ENCODE measurements at regions not wholly inside any gene's neighbourhood (a gene's known extent, or its start where the extent isn't known, plus 50 kb on each side); places are given as distances from the start of the nearest gene placed in this dataset.

DNA sequence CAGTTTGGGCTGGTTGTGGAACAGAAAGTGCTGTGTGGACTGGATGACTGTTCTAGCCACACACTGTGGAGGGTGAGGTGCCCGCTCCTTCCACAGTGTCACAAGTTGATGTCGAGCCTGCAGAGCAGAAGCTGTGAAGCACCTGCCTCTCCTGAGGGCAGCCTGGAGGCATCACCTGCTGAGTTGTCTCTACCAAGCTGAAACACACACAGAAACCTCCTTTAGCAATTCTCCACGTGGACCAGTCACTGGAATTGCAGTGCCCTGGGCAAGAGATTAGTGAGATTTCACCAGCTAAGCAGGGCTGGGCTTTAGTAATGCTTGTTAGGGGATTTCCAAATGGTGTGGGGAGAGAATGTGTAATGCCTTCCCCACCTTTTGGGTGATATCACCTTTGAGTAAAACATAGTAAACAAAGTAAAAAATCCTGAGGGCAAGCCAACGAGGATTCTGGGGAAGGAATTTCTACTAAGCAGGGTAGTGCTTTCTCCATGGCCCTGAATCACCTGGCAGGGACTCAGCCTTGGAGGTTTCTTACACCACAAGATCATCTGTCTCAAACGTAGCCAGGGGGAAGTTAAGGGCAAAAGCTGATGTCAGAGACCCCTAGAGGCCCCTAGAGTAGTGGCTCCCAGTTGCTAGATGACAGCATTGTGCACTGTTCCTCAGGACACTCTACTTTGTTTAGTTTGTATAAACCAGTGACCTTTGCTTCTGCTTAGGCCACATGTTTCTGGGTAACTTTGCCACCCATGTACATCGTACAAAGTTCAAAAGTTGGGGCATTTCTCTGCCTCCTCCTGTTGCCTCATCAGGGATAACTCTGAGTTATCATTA, 233.1 kb upstream of the IGFBP3 start:
- Histone ChIP-seq H3K36me3 (no peaks in the 10 kb centered on the region), H3K27me3 (no peaks in the 10 kb centered on the region), H3K4me3 (no peak overlapping the region), H3K9me3 (no peaks in the 10 kb centered on the region), H3K4me1 (no peaks in the 10 kb centered on the region), H3K27ac (no peak overlapping the region)
- TF ChIP-seq, protein P1, sequence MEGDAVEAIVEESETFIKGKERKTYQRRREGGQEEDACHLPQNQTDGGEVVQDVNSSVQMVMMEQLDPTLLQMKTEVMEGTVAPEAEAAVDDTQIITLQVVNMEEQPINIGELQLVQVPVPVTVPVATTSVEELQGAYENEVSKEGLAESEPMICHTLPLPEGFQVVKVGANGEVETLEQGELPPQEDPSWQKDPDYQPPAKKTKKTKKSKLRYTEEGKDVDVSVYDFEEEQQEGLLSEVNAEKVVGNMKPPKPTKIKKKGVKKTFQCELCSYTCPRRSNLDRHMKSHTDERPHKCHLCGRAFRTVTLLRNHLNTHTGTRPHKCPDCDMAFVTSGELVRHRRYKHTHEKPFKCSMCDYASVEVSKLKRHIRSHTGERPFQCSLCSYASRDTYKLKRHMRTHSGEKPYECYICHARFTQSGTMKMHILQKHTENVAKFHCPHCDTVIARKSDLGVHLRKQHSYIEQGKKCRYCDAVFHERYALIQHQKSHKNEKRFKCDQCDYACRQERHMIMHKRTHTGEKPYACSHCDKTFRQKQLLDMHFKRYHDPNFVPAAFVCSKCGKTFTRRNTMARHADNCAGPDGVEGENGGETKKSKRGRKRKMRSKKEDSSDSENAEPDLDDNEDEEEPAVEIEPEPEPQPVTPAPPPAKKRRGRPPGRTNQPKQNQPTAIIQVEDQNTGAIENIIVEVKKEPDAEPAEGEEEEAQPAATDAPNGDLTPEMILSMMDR (IDR thresholded peaks at IDR 0.05) = no peak
- TF ChIP-seq POLR2A (IDR thresholded peaks at IDR 0.05) (no peak), POLR2AphosphoS5 (IDR thresholded peaks at IDR 0.05; ENCODE audit: insufficient read depth in 1 of 2, low read depth in 1 of 2) (no peak)
- intact Hi-C loops (cut with DNase I) = no loop called here
- no peak for DNase-seq (ENCODE audit: extremely low spot score in 2 of 2)

DNA sequence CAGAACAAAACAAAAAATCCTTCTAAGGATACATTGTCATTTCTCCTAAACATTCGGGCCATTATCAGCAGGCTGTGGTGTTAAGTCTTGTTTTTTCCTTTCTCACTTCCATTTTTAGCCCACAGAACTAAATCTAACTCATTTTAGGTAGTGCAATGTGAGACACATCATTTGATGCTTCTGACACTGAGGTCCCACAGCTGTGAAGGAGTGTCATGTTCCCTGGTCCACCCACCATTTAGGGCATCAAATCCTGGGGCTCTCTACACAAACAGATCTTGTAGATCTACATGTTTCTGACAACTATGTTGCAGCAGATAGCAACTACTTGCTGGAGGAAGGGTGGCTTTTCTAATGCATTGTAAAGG, 232.5 kb upstream of the IGFBP3 start:
- H3K27ac ChIP-seq = no peak overlapping the region
- H3K9me3 ChIP-seq = no peaks in the 10 kb centered on the region
- H3K4me3 ChIP-seq = no peak overlapping the region
- no peaks in the 10 kb centered on the region for H3K4me1 ChIP-seq
- no peaks in the 10 kb centered on the region for H3K27me3 ChIP-seq
- DNase-seq (ENCODE audit: extremely low spot score in 2 of 2) = no peak
- intact Hi-C loops (cut with DNase I) = no loop called here
- TF ChIP-seq, protein P1 (IDR thresholded peaks at IDR 0.05) = no peak
- no peak for TF ChIP-seq POLR2AphosphoS5 (IDR thresholded peaks at IDR 0.05; ENCODE audit: insufficient read depth in 1 of 2, low read depth in 1 of 2)
- TF ChIP-seq POLR2A (IDR thresholded peaks at IDR 0.05) = no peak
- H3K36me3 ChIP-seq = no peaks in the 10 kb centered on the region

DNA sequence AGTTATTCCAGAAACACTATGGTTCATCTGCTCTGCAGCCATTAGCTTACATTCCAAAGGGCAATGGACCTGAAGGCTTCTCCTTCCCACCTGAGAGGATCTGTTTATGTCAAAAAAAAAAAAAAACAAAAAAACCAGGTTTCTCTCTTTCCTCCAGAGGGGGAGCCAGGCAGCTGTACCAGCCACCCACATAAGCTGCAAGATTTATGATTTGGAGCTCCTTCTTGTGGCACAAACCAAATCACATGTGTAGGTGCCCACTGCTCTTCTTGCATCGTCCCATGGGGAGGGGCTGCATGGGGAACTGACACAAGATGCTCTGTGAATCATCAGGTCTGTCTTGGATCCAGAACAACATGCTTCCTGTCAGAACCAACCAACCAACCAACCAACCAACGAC, 231.6 kb upstream of the IGFBP3 start:
- DNase-seq (ENCODE audit: extremely low spot score in 2 of 2) = no peak
- no peak overlapping the region for H3K4me3 ChIP-seq
- no peaks in the 10 kb centered on the region for H3K4me1 ChIP-seq
- no peaks in the 10 kb centered on the region for H3K9me3 ChIP-seq
- no peaks in the 10 kb centered on the region for H3K36me3 ChIP-seq
- intact Hi-C loops (cut with DNase I) = no loop called here
- no peak for TF ChIP-seq POLR2A (IDR thresholded peaks at IDR 0.05)
- TF ChIP-seq, protein P1 (IDR thresholded peaks at IDR 0.05) = no peak
- TF ChIP-seq POLR2AphosphoS5 (IDR thresholded peaks at IDR 0.05; ENCODE audit: insufficient read depth in 1 of 2, low read depth in 1 of 2) = no peak
- H3K27me3 ChIP-seq = no peaks in the 10 kb centered on the region
- no peak overlapping the region for H3K27ac ChIP-seq

DNA sequence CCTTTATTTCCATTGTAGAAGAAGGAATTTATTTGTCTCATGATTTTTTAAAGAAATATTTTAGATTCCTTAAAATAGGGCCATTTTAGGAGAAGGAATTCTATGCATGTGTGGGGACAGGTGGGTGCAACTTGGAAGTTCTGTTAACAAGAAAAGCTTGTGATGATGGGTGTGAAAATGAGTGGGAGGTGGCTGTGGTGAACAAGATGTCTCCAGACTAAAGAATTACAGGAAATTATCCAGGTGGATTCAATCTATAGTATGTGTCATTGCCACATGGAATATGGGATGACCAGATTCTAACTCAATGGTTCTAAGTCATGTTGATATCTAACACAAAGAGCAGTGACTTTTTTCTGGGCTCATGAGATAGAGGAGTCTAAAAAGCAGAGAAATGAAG, 229.6 kb upstream of the IGFBP3 start:
- H3K27ac ChIP-seq = no peak overlapping the region
- no peaks in the 10 kb centered on the region for H3K9me3 ChIP-seq
- no peak overlapping the region for H3K4me3 ChIP-seq
- intact Hi-C loops (cut with DNase I) = no loop called here
- H3K27me3 ChIP-seq = no peaks in the 10 kb centered on the region
- no peaks in the 10 kb centered on the region for H3K36me3 ChIP-seq
- TF ChIP-seq POLR2AphosphoS5 (IDR thresholded peaks at IDR 0.05; ENCODE audit: insufficient read depth in 1 of 2, low read depth in 1 of 2) (no peak), POLR2A (IDR thresholded peaks at IDR 0.05) (no peak)
- TF ChIP-seq, protein P1 (IDR thresholded peaks at IDR 0.05) = no peak
- no peaks in the 10 kb centered on the region for H3K4me1 ChIP-seq
- DNase-seq (ENCODE audit: extremely low spot score in 2 of 2) = no peak

DNA sequence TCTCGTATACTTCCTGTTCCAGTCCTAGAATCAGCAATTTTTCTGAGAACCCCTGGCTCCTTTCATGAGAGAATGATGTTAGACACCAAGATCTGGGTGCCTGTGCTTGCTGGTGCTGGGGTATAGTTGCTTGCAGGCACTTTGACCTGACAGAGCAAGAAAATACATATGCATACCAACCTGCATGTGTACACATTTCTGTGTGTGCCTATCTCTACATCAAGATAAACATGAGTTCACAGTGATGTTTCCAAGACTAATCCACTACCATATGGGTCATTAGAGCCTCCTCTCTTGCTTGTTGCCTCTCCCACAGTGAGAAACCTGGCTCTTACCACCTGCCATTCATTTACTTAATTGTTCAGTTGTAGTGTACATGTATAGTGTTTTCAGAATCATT, 229.1 kb upstream of the IGFBP3 start:
- no peak overlapping the region for H3K4me3 ChIP-seq
- no peaks in the 10 kb centered on the region for H3K4me1 ChIP-seq
- no peak for DNase-seq (ENCODE audit: extremely low spot score in 2 of 2)
- no peaks in the 10 kb centered on the region for H3K27me3 ChIP-seq
- H3K9me3 ChIP-seq = no peaks in the 10 kb centered on the region
- TF ChIP-seq POLR2AphosphoS5 (IDR thresholded peaks at IDR 0.05; ENCODE audit: insufficient read depth in 1 of 2, low read depth in 1 of 2) (no peak), POLR2A (IDR thresholded peaks at IDR 0.05) (no peak)
- TF ChIP-seq, protein P1 (IDR thresholded peaks at IDR 0.05) = no peak
- no peaks in the 10 kb centered on the region for H3K36me3 ChIP-seq
- no peak overlapping the region for H3K27ac ChIP-seq
- intact Hi-C loops (cut with DNase I) = no loop called here
